Keratinocyte (primary cell): ENCODE measurements at regions not wholly inside any gene's neighbourhood (a gene's known extent, or its start where the extent isn't known, plus 50 kb on each side); places are given as distances from the start of the nearest gene placed in this dataset.

Experiments used
- CTCF ChIP-seq, 3 experiments: IDR thresholded peaks in 1 of 3; conservative IDR thresholded peaks in 1 of 3; optimal IDR thresholded peaks in 1 of 3; 2 replicates in 2 of 3; 3 replicates in 1 of 3; pipeline versions ENCODE3 to v1.5.1; 2011; ENCODE audit warnings: low read length in 3 of 3, mild to moderate bottlenecking in 3 of 3, moderate library complexity in 2 of 3, control low read depth in 1 of 3, inconsistent platforms in 1 of 3; ENCODE audit not compliant: insufficient read depth in 2 of 3; ENCODE audit errors: extremely low read depth in 1 of 3
- EZH2 ChIP-seq: IDR thresholded peaks from one replicate; pipeline ENCODE4 v1.6.1; 2012; ENCODE audit warnings: inconsistent platforms, mild to moderate bottlenecking, low read length, moderate library complexity

- TF ChIP-seq CTCF (optimal IDR thresholded peaks at IDR 0.05 in 1 of 3, IDR thresholded peaks at IDR 0.05 in 1 of 3, conservative IDR thresholded peaks at IDR 0.05 in 1 of 3; ENCODE audit: extremely low read depth in 1 of 3, insufficient read depth in 2 of 3, low read length in 3 of 3) (no peak), EZH2 (no peak)
Observed at GRCh38 chr13:59086147-59086546, 1077.6 kb downstream of the DIAPH3 start.
